ENCODE measurements at regions not wholly inside any gene's neighbourhood (a gene's known extent, or its start where the extent isn't known, plus 50 kb on each side); places are given as distances from the start of the nearest gene placed in this dataset.

- dilution Hi-C loops (cut with MboI; ENCODE audit: extremely low pct_ligation_motif_present, low sequenced_read_pairs), result no loop called here
- no peak overlapping the region for H3K9ac ChIP-seq (ENCODE audit: control insufficient read depth, extremely low read depth, insufficient read depth, low read length)
- DNase-seq (ENCODE audit: low read depth, low spot score) (no peak), FAIRE-seq (no peak)
- no peak overlapping the region for H3K4me3 ChIP-seq (ENCODE audit: control insufficient read depth in 2 of 3, extremely low read depth in 1 of 3, insufficient read depth in 2 of 3, low read depth in 1 of 3, low read length in 3 of 3)
- no peaks in the 10 kb centered on the region for H3K9me1 ChIP-seq (ENCODE audit: control insufficient read depth, extremely low read depth, insufficient read depth, low read length)
- H3K79me2 ChIP-seq (ENCODE audit: control insufficient read depth, insufficient read depth, low read length), result no peaks in the 10 kb centered on the region
- H3K36me3 ChIP-seq (ENCODE audit: control insufficient read depth in 2 of 2, extremely low read depth in 1 of 2, insufficient read depth in 2 of 2, low read length in 2 of 2), result no peaks in the 10 kb centered on the region
- H3K27ac ChIP-seq (ENCODE audit: control insufficient read depth, insufficient read depth, low read length), result no peak overlapping the region
- H3K4me2 ChIP-seq (ENCODE audit: control insufficient read depth, extremely low read depth, insufficient read depth, low read depth, low read length), result no peak overlapping the region
- no peak overlapping the region for H2AFZ ChIP-seq (ENCODE audit: control insufficient read depth, low read length)
- H3K4me1 ChIP-seq (ENCODE audit: control insufficient read depth, extremely low read depth, insufficient read depth, low read length), result no peaks in the 10 kb centered on the region
- H3K9me3 ChIP-seq (ENCODE audit: control insufficient read depth, low read depth, low read length), result no peaks in the 10 kb centered on the region
- TF ChIP-seq CTCF (optimal IDR thresholded peaks at IDR 0.05 in 1 of 3, IDR thresholded peaks at IDR 0.05 in 1 of 3, conservative IDR thresholded peaks at IDR 0.05 in 1 of 3; ENCODE audit: extremely low read depth in 1 of 3, insufficient read depth in 2 of 3, low read length in 3 of 3), result no peak
- TF ChIP-seq EZH2 (IDR thresholded peaks at IDR 0.05; ENCODE audit: low read length), result no peak
- H3K27me3 ChIP-seq (ENCODE audit: control insufficient read depth, extremely low read depth, insufficient read depth, low read length), result no peaks in the 10 kb centered on the region
- H4K20me1 ChIP-seq (ENCODE audit: control insufficient read depth, extremely low read depth, insufficient read depth, low read length), result no peaks in the 10 kb centered on the region
Measured at GRCh38 chr20:22504829-22505377, 79.5 kb downstream of the FOXA2 start.

- Histone ChIP-seq H3K27ac (ENCODE audit: control insufficient read depth, insufficient read depth, low read length) (no peak overlapping the region), H3K4me3 (ENCODE audit: control insufficient read depth in 2 of 3, extremely low read depth in 1 of 3, insufficient read depth in 2 of 3, low read depth in 1 of 3, low read length in 3 of 3) (no peak overlapping the region), H3K36me3 (ENCODE audit: control insufficient read depth in 2 of 2, extremely low read depth in 1 of 2, insufficient read depth in 2 of 2, low read length in 2 of 2) (no peaks in the 10 kb centered on the region), H3K4me2 (ENCODE audit: control insufficient read depth, extremely low read depth, insufficient read depth, low read depth, low read length) (no peak overlapping the region), H2AFZ (ENCODE audit: control insufficient read depth, low read length) (no peak overlapping the region), H3K79me2 (ENCODE audit: control insufficient read depth, insufficient read depth, low read length) (no peaks in the 10 kb centered on the region), H3K9ac (ENCODE audit: control insufficient read depth, extremely low read depth, insufficient read depth, low read length) (no peak overlapping the region), H3K9me3 (ENCODE audit: control insufficient read depth, low read depth, low read length) (no peaks in the 10 kb centered on the region), H4K20me1 (ENCODE audit: control insufficient read depth, extremely low read depth, insufficient read depth, low read length) (no peaks in the 10 kb centered on the region), H3K27me3 (ENCODE audit: control insufficient read depth, extremely low read depth, insufficient read depth, low read length) (no peaks in the 10 kb centered on the region), H3K9me1 (ENCODE audit: control insufficient read depth, extremely low read depth, insufficient read depth, low read length) (no peaks in the 10 kb centered on the region), H3K4me1 (ENCODE audit: control insufficient read depth, extremely low read depth, insufficient read depth, low read length) (no peaks in the 10 kb centered on the region)
- TF ChIP-seq EZH2 (IDR thresholded peaks at IDR 0.05; ENCODE audit: low read length), result no peak
- no peak for TF ChIP-seq CTCF (optimal IDR thresholded peaks at IDR 0.05 in 1 of 3, IDR thresholded peaks at IDR 0.05 in 1 of 3, conservative IDR thresholded peaks at IDR 0.05 in 1 of 3; ENCODE audit: extremely low read depth in 1 of 3, insufficient read depth in 2 of 3, low read length in 3 of 3)
- DNase-seq (ENCODE audit: low read depth, low spot score) (no peak), FAIRE-seq (no peak)
- dilution Hi-C loops (cut with MboI; ENCODE audit: extremely low pct_ligation_motif_present, low sequenced_read_pairs), result no loop called here
Measured at GRCh38 chr20:22503577-22503976, 80.8 kb downstream of the FOXA2 start.
